A549 (cell line): ENCODE measurements at regions not wholly inside any gene's neighbourhood (a gene's known extent, or its start where the extent isn't known, plus 50 kb on each side); places are given as distances from the start of the nearest gene placed in this dataset.

Source experiments
- EHF ChIP-seq: fragments of 250-450 bp; sonication (Bioruptor Pico); IDR thresholded peaks from 2 replicates; pipeline ENCODE4 v1.5.0; 2020; ENCODE audit warnings: mild to moderate bottlenecking
- HOXB13 ChIP-seq: fragments of 250-450 bp; sonication (Bioruptor Pico); IDR thresholded peaks from 2 replicates; pipeline ENCODE4 v1.5.0; 2020; ENCODE audit warnings: low read depth, mild to moderate bottlenecking, moderate library complexity
- PBX3 ChIP-seq: IDR thresholded peaks from 2 replicates; pipeline ENCODE4 v1.6.1; 2012

- TF ChIP-seq HOXB13 (CRISPR knock-in tag): no peak
- TF ChIP-seq PBX3: no peak
- no peak for TF ChIP-seq EHF (CRISPR knock-in tag)
Measured at GRCh38 chr22:19648419-19648929, 65.8 kb upstream of the SEPTIN5 start.
